GM12878 (cell line): ENCODE measurements at regions not wholly inside any gene's neighbourhood (a gene's known extent, or its start where the extent isn't known, plus 50 kb on each side); places are given as distances from the start of the nearest gene placed in this dataset.

Source experiments
- ATAC-seq: fragments of 200-7000 bp; cut with Tn5 transposase; 3 replicates; pipeline ENCODE4 v1.9.1; 2020; ENCODE audit warnings: mild to moderate bottlenecking, moderate library complexity
- BruUV-seq: library from RNA; stranded (reverse); fragments of 400-500 nt; replicated peaks from 2 replicates; lab custom pipeline; 2021; lab: Mats Ljungman, UMichigan
- CTCF ChIA-PET: fragments of 300-600 bp; sonication (Branson Sonifier 250); formaldehyde crosslinking; extraction: SDS; loops from one replicate; lab custom pipeline; 2021; ENCODE audit warnings: inconsistent platforms; lab: Yijun Ruan, JAX
- POLR2A ChIA-PET: fragments of 350-600 bp; formaldehyde crosslinking; extraction: SDS; loops from one replicate; lab custom pipeline; 2021; ENCODE audit warnings: inconsistent platforms; lab: Charles Lee
- RAD21 ChIA-PET: fragments of 300-600 bp; sonication (Branson Sonifier 250); formaldehyde crosslinking; loops from one replicate; lab custom pipeline; 2023; ENCODE audit warnings: antibody characterized with exemption; ENCODE audit not compliant: unreplicated experiment; lab: Charles Lee
- SMC1A ChIA-PET: fragments of 300-600 bp; sonication (Branson Sonifier 250); formaldehyde crosslinking; loops from one replicate; lab custom pipeline; 2023; ENCODE audit not compliant: unreplicated experiment, uncharacterized antibody; lab: Charles Lee
- DNase-seq: peaks from one replicate; pipeline ENCODE4 v3.0.0-alpha.2; 2011; ENCODE audit warnings: low read depth, low spot score
- FAIRE-seq: peaks from 3 replicates; lab custom pipeline; 2011; peaks lifted over from hg19 to GRCh38; lab: Jason Lieb, UNC
- H2AFZ ChIP-seq: 2 replicates; pipeline ENCODE4 v1.6.0; 2011; ENCODE audit warnings: low read depth, low read length, control low read depth; ENCODE audit not compliant: control insufficient read depth
- H3K27ac ChIP-seq: 2 replicates; pipeline ENCODE4 v1.5.1; 2011; ENCODE audit warnings: control low read depth; ENCODE audit not compliant: control insufficient read depth, insufficient read depth
- H3K27me3 ChIP-seq, 2 experiments: replicated peaks in 1 of 2; 2 replicates each; pipeline versions ENCODE4 v1.6.0 to v1.6.1; 2011; ENCODE audit warnings: low read length in 1 of 2; ENCODE audit not compliant: control insufficient read depth in 2 of 2, insufficient read depth in 2 of 2
- H3K36me3 ChIP-seq, 2 experiments: 2 replicates each; pipeline ENCODE4 v1.5.1; 2011; ENCODE audit warnings: low read length in 1 of 2; ENCODE audit not compliant: control insufficient read depth in 2 of 2, insufficient read depth in 2 of 2
- H3K4me1 ChIP-seq: 2 replicates; pipeline ENCODE4 v1.6.1; 2011; ENCODE audit warnings: mild to moderate bottlenecking, low read length, moderate library complexity, mixed read lengths; ENCODE audit not compliant: control insufficient read depth, insufficient read depth
- H3K4me2 ChIP-seq: 2 replicates; pipeline ENCODE4 v1.6.0; 2011; ENCODE audit warnings: control low read depth; ENCODE audit not compliant: control insufficient read depth, insufficient read depth
- H3K4me3 ChIP-seq: fragments of 200-600 bp; sonication (generic); 2 replicates; pipeline ENCODE4 v1.5.1; 2016
- H3K79me2 ChIP-seq: 2 replicates; pipeline ENCODE4 v1.6.0; 2011; ENCODE audit warnings: low read length; ENCODE audit not compliant: control insufficient read depth, insufficient read depth
- H3K9ac ChIP-seq: 2 replicates; pipeline ENCODE4 v1.8.0; 2011; ENCODE audit warnings: low read length, control low read depth, mixed read lengths; ENCODE audit not compliant: control insufficient read depth, insufficient read depth
- H3K9me3 ChIP-seq: replicated peaks from 3 replicates; pipeline ENCODE4 v1.5.1; 2011; ENCODE audit warnings: mild to moderate bottlenecking, low read length; ENCODE audit not compliant: control insufficient read depth, insufficient read depth
- H4K20me1 ChIP-seq: 2 replicates; pipeline ENCODE4 v1.6.0; 2011; ENCODE audit not compliant: control insufficient read depth, insufficient read depth
- MEF2A ChIP-seq: IDR thresholded peaks from 2 replicates; pipeline ENCODE4 v1.6.1; 2011; ENCODE audit warnings: low read depth, mild to moderate bottlenecking, low read length, moderate library complexity; ENCODE audit not compliant: insufficient read depth
- ZBTB33 ChIP-seq: fragments of 450-650 bp; IDR thresholded peaks from 2 replicates; pipeline ENCODE4 v1.6.1; 2017; ENCODE audit warnings: mild to moderate bottlenecking
- WGBS: methylation state at CpG from one replicate; pipeline ENCODE4 v1.1.6; 2016; ENCODE audit warnings: low lambda C conversion rate; ENCODE audit not compliant: insufficient replicate concordance, insufficient coverage; ENCODE audit errors: missing lambda C conversion rate; 5-methylcytosine and 5-hydroxymethylcytosine counted together
- in situ Hi-C: fragments of 300-500 bp; cut with MboI; formaldehyde crosslinking; loops from 9 replicates; pipeline ENCODE4 v1.14.3; 2018; ENCODE audit warnings: mixed read lengths
- intact Hi-C: fragments of 100-400 bp; cut with micrococcal nuclease; formaldehyde crosslinking; loops from one replicate; pipeline ENCODE4 v1.14.2; 2022; ENCODE audit not compliant: unreplicated experiment
- TF ChIP-seq, protein P1 (sequence below): IDR thresholded peaks from 2 replicates; pipeline ENCODE4 v1.6.1; 2012; ENCODE audit warnings: low read length, inconsistent platforms

GRCh38 chr7:156556083-156556482, 84.5 kb upstream of the RNF32 start (continued):
- TF ChIP-seq, protein P1, sequence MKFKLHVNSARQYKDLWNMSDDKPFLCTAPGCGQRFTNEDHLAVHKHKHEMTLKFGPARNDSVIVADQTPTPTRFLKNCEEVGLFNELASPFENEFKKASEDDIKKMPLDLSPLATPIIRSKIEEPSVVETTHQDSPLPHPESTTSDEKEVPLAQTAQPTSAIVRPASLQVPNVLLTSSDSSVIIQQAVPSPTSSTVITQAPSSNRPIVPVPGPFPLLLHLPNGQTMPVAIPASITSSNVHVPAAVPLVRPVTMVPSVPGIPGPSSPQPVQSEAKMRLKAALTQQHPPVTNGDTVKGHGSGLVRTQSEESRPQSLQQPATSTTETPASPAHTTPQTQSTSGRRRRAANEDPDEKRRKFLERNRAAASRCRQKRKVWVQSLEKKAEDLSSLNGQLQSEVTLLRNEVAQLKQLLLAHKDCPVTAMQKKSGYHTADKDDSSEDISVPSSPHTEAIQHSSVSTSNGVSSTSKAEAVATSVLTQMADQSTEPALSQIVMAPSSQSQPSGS: no peak

DNA sequence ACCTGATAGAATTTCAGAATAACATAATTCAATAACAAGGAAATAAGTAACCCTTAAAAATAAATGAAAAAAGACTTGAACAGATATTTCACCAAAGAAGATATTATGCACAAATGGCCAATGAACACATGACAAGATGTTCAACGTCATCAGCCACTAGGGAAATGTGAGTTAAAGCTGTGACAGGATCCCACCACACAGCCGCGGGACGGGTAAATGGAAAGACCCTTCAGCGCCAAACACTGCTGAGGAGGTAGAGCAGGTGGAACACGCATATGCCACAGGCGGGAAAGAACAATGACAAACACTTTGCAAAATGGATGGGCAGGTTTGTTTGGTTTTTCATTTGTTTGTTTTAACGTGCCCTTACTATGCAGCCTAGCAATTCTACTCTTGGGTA, 86.1 kb upstream of the RNF32 start:
- TF ChIP-seq ZBTB33 (peak; percentile 52; the same call in 1 of the 2 replicates), MEF2A (no peak)
- Histone ChIP-seq H3K9ac (no peak overlapping the region), H3K27me3 (no peaks in the 10 kb centered on the region), H3K79me2 (no peaks in the 10 kb centered on the region), H4K20me1 (no peaks in the 10 kb centered on the region), H3K9me3 (no peaks in the 10 kb centered on the region; the same call in 2 of the 3 replicates), H3K27ac (no peak overlapping the region), H3K4me2 (no peak overlapping the region), H3K4me1 (no peaks in the 10 kb centered on the region), H3K36me3 (no peaks in the 10 kb centered on the region), H3K4me3 (no peak overlapping the region), H2AFZ (no peak overlapping the region)
- ChIA-PET CTCF (no interaction called here), SMC1A (no interaction called here), RAD21 (no interaction called here), POLR2A (no interaction called here)
- BruUV-seq: no TSS peak
- 59% methylated on average over 8 of the region's 8 CpGs for WGBS
- intact Hi-C loops: no loop called here
- ATAC-seq: no peak
- no peak for DNase-seq
- FAIRE-seq: no peak
- in situ Hi-C loops: no loop called here
